GM18907 (cell line): ENCODE measurements at regions not wholly inside any gene's neighbourhood (a gene's known extent, or its start where the extent isn't known, plus 50 kb on each side); places are given as distances from the start of the nearest gene placed in this dataset.

ENCODE experiments used
- ATAC-seq: cut with Tn5 transposase; IDR thresholded peaks from one replicate; pipeline ENCODE4 v1.9.1; 2021; ENCODE audit warnings: mild to moderate bottlenecking, moderate library complexity; ENCODE audit not compliant: unreplicated experiment

DNA sequence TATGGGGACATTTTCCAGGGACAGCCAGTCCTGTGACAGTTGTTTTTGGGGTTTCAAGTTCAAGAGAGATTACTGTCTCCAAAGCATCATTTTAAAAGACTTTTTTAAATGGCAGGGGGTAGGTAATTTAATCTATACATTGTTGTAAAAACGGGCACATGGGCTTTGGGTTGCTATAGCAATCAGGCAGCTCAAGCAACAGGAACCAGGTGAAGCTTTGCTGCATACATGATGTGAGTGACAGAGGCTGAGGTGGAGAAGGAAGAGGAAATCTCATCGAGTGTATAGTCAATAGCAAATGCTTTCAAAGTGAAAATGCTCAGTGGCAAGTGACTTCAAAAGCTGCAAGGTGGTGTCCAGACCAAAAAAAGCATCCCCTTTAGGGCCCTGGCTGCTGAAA is 277.4 kb upstream of the JAG1 start:
- ATAC-seq: no peak

DNA sequence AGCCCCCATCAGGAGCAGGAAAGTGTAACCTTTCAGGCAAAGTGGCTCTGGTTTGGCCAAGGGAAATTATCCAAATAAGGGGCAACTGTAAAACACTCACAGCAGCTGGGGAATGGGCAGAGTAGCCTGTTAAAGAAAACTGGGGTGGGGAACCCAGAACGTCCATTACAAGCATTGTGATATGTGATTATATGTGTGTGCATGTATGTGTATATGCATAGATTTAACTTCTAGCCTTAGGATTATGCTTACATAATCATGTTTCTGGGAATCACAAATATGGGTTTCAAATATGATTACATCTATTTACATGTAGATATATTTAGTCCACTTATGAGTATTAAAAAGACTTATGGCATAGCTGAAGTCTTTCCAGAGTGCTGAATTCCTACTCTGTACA is 278.1 kb upstream of the JAG1 start:
- no peak for ATAC-seq

DNA sequence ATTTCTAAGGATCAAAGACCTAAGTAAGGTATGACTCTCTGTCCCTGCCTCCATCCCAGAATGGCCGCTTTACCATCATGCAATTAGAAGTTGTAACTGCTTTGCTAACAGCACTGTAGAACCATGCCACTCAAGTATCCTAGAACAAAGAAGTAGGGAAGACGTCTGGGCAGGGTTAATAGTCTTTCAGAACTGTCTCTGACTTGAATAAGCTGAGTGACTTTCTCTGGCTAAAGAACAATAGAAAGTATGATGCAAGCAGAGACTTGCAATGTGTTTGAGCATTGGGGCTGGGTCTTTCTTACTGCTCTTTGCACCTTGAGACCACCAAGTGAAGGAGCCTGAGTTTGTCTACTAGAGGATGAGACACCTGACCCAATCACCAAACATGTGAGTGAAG is 279.6 kb upstream of the JAG1 start:
- ATAC-seq: no peak

DNA sequence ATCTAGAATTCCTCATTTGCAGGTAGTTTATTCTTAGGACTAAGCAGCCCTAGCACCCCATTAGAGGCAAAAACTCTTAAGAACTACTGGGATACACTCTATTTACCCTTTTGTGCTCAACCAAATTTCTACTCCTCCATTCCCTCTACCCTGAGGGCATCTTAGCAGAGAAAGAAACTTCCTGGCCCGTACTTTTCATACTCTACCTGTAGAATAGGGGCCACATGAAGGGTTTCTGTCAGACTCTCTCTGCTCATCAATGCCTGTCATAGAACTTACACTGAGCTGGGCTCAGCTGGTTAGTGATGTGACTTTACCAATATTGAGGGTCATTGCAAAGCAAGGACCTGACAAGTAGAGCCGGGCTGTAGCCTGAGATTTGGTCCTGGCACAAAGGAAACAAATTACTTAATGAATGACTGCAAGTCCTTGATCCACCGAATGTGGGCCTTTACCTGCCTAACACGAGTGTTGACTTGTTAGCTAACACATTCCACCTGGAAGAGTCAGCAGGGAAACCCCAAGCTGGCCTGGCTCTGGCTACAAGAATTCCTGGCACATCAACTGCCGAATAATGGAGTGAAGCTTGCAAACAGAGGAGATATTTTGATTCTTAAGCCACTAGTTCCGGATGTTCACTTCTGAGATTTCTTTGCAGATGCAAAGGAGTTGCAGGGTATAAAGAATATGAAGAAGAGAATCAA is 280.5 kb upstream of the JAG1 start:
- no peak for ATAC-seq

DNA sequence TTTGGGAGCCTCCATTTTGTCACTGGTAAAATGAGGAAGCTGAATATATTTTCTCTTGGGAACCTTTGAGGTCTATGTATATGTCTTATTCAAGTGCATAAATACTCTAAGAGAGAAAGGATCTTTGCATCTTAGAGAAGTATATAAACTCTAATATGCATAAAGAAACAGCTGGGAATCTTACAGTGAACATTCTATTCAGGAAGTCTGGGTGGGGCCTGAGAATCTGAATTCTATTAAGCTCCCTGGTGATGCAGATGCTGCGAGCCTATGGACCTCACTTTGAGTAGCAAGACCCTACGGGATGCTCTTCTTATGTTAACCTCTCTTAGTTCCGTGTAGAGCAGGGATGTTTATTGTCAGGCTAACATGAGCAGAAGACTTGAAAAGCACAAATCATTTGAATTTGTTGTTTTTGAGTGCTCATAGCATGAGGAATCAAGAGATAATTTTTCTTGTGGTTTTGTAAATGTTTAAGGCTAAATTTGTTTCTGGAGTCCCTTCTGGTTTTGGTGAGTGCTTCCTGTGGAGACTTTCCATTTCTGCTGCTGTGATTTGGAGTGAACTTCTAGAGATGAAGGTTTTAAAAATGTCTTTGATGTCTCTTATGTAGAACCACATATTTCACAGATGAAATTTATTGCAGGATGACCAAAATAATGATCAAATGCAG is 281.2 kb upstream of the JAG1 start:
- ATAC-seq: no peak

DNA sequence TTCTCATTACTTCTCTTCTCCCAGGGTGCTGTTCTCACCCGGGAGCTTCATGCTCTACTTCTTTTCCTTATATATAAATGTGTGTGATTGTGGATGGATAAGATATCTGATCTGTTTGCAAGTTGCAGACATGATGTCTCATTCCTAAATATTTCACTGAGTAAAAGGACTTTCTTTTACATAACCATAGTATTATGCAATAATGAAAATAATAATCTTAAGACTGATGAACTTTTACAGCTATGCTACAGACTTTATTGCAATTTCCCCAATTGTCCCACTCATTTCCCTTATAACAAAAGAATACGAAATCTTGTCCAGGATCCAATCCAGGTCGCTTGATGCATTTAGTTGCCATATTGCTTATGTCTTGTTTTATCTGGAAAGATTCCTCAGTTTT is 284.5 kb upstream of the JAG1 start:
- no peak for ATAC-seq

DNA sequence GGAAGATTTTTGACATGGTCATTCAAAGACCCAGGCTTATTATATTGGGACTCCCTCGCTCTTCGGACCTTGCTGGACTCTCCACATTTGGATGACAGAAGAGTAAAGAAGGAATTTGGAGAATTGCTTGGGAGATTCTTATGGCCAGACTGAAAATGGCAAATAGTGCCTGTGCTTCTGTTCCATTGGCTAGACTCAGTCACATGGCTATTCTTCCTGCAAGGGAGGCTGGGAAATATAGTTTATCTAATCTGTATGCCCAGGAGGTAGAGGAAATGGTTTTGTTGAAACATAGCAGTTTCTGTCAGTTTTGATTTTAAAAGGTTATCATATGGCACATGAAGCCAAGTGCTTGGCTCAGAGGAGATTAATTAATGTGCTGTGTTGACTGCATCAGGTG is 286.6 kb upstream of the JAG1 start:
- no peak for ATAC-seq

DNA sequence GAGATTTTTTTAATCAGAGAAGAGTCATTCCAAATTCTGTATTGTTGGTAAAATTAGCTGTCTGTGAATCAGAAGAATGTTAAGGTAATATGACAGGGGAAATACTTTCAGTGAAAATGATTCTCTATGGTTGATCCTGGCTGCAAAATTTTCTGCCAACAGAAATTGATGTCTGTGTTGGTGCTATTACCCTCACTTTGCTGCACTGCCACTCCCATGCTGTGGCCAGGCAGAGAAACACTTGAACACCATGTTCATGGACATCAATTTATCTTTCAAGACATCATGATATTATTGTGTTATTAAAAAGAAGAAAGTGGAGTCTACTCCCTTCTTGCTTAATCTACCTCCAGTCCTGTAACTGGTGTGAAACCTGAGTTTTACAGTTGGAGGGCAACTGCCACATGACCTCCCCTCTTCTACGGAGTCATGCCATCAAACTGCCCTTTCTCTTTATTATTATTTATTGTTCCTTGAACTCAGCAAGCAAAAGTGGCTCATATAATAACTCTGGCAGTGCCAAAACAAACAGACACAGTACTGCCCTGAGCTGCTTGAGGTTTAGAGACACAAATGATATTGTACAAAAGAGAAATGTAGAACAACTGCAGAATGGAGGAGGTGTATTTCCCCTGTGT is 288.0 kb upstream of the JAG1 start:
- no peak for ATAC-seq

DNA sequence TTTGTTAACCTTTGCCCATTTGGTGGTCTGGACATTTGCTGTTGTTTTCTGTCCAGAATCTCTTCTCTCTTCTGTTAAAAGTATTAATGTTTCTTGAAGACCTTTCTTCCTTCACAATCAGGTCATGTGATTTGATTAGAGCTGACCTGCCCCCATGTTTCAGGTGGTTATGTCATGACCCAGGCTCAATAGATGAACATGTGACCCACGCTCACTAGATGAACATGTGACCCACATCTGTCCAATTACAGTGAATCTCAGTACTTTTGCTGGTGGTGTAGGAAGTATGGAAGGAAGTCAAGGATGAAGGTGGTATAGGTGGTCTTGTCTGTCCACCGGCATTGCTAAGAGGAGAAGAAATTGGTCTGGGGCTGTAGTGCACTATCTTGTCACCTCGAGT is 289.1 kb upstream of the JAG1 start:
- ATAC-seq: no peak

DNA sequence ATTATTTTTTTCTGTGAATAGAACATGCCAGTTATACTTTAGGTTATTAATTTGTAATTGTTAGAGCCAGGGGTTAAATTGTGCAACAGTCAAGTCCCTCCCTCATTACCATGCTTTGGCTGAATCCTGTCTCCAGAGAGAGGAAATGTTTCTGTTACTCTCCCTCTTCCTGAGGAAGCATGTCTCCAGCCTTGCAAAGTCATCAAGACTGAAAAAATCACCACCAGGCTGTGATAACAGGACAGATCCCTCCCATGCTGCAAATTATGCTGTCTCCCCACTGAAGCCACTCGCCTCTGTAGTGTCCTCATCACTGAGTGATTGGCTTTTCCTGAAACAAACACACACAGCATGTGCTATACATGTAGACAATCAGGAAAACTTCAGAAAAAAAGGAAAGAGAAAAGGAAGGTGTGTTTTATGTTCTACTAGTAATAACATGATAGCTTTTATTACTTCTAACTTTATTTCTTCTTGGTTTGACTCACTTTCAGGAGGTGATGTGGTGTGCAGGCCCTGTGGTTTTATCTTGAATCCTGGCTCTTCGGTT is 290.0 kb upstream of the JAG1 start:
- ATAC-seq: no peak

DNA sequence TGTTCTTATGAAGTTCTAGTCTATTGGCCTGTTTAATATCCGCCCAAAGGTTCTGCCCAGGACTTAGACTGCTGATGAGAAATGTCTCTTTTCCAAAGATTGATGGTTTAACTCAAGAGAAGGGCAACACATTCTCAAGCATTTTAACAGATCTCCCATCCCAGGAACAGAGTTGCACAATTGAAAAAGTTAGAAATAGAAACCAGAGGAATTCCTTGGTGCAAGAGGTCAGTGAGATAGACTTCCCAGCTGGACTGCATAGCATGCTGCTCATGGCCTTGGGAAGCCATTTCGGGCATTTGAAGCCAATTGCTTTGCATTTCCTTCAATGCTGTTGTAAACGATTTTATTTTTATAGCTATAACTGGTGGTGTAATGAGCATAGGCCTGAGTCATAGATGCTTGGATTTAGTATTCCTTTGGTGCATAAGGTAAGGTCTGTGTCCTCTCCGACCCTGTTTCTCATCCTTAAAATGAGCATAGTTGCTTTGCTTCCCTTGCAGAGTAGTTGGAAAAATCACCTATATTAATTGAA is 292.2 kb upstream of the JAG1 start:
- ATAC-seq: no peak

DNA sequence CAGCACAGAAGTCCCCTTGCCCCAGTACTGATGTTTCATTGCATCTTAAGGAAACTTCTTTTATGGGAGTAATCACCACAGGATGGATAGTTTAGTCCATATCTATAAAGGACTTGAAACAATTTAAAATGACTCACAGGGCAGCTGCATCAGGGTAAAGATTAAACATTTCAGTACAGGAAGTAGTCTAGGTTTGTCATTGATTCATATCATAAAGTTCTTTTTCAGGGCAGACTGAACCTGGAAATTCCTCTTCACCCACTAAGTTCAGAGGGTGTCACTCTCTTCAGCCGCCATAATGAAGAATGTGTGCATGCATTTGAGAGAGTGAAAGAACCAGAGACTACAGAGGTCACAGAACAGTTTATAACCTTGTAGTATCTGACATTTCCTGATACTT is 296.3 kb upstream of the JAG1 start:
- no peak for ATAC-seq

DNA sequence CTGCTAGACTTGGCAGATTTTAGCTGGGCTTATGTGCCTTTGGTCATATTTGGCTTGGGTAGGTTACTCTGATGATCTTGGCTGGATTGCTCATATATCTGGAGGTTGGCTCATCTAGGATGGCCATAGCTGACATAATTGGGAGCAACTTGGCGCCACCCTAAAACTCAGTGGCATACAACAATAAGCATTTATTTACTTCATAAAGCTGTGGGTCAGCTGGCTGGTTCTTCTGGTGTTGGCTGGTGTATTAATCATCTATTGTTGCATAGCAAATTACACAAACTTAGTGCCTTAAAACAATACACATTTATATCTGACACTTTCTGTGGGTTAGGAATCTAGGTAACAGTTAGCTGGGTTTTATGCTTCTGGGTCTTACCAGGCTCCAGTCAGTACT is 297.3 kb upstream of the JAG1 start:
- ATAC-seq: no peak

DNA sequence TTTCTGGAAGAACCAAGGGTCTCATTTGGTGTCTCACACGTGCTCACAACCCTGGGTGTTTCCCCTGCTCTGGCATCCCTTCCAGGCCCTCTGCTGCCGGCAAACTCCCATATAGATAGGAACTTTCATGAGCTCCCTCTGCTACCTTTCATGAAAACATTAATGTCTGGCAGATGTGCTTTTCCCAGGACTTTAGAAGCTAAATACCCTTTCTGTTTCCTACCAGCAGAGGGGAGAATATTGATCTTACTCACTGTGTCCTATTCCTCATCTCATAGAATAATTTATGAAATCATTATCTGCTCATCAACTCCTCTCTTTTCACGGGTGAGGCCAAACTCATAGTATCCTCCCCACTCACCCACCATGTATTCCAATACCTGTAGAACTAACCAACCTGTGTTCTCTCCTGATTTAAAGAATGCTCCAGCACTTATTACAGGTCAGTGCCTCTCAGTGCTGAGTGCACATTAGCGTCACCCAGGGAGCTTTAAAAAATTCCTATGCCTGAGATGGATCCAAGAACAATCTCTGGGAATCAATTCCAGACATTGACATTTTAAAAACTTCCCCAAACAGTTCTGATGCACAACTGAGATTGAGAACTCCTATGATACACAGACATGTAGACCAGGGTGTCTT is 298.5 kb upstream of the JAG1 start:
- no peak for ATAC-seq

DNA sequence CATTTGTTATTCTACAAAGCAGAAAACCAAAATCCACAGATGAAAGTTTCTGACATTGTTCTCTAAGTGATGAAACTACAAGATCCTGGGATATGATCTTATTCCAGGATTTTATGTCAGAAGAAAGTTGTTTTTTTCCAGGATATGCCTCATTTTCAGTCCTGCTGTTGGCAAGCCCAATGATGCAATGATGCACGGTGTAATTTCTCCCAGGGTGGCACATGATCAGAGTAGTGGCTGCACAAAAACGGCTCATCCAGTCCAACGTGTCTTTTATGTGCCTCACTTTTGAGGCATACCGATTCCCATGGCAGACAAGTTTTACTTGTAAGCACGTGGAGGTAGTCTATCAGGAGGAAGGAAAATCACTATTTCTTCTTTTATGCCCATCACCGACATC is 302.3 kb upstream of the JAG1 start:
- ATAC-seq: no peak

DNA sequence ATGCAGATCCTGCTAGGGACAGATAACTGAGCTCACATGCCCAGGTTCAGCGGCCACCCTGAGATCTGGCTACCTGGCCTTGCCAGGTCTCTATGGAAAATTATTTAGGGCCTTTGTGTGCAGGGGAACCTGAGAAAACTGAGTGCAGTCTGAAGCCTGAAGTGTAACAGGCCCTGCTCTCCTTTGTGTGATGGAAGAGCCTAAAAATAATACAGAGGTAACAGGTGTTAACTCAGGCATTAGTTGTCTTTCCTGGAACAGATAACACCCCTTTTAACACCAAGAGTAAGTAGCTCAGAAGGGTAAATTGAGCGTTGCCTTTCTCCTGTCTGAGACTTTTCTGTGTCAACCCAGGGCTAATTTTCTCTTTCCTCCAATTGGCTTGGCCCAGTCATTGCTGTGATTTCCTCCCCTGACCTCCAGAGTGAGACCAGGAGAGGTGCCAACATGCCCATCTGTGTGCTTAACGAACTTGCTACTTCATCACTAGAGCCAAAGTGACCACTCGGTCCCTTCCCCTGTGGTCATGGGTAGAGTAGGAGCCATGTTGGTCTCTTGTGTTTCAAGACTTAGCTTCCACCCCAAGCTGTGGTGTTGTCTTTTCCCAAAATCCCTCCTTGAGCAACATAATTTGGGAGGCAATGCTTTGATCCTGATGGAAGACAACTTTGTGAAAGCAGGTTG is 304.4 kb upstream of the JAG1 start:
- ATAC-seq: no peak

DNA sequence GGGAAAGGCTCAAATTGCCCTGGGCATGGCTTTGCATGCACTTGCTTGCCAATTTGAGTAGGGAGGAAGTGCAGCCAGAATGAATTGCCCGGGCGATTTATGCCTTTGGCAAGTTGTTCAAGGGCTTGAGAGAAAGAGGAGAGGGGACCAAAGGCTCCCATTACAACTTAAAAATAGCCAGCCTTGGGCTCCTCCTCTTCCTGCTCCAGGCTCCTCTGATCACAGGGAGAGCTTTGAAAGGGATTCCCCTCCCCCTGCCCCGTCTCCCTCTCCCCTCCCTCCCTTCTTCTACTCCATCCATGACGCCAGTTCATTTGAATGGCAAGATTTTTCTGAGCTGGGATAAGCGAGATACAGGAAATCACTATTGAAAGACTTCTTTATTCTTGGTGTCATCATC is 304.9 kb upstream of the JAG1 start:
- ATAC-seq: no peak

DNA sequence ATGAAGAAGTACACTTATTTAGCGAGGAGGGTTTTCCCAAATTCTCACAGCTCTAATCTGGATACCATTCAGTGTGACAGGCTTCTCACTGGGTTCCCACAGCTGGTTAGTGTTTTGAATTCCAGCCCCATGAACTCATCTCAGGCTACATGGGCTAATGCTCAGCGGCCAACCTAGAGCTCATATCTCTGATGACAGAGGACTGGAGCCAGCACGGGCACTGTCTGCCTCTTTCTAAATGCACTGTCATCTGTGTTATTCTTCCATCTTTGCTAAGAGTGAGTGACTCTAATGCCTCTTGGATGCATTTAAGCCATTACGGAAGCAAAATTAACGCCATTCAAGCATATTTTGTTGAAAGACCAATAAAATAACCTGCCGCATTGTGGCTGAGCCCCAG is 308.9 kb upstream of the JAG1 start:
- ATAC-seq: no peak

DNA sequence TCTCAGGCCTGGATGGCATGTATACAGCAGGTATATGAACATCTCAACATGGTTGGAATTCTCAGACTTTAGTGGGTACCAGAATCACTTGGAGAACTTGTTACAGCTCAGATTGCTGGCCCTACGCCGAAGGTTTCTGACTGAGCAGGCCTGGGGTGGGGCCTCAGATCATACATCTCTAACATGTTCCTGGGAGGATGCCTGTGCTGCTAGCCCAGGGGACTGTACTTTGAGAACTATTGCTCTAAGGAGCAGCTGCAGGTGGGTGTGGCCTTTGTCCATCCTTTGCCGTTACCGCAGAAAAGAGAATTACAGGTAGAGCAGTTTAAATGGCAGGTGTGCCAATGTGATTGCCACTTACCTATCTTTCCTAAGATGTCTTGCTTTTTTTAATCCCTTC is 310.5 kb upstream of the JAG1 start:
- ATAC-seq: no peak

DNA sequence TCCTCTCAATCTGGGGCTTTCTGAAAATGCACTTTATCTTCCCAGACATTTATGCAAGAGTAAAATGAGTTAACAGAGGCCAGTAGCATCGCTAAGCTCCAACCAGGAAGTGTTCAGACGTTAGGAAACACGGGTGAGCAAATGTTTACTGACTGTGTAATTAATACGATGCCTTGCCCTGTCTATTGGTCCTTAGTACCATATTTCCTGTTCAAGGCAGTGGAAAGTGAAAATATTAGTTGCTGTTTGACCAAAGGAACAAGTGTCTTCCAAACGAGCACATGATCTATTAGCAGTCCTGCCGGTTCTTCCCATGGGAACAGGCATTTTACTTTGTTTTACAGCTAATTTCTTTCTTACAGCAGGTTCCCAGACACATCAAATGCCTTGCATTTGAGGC is 311.1 kb upstream of the JAG1 start:
- no peak for ATAC-seq

DNA sequence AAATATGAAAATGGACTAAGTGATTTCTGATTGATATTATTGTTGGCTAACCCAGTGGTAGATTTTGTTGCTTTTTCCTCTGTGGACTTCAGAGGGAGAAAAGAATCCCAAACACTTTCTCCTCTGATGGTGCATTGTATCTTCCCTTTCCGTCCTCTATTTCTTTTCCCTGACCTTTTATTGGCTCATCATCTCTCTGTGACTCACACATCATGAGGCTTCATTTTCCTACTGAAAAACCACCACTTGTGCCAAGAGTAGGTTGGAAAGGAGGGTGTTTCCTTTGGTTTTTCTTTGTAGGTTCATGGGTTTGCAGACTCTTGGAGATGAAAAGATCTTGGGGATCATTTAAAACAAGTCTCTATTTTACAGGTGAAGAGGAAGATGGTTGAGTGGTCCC is 311.7 kb upstream of the JAG1 start:
- ATAC-seq: no peak
